Brain microvascular endothelial cell (primary cell): ENCODE measurements at regions not wholly inside any gene's neighbourhood (a gene's known extent, or its start where the extent isn't known, plus 50 kb on each side); places are given as distances from the start of the nearest gene placed in this dataset.
A peak's percentile ranks its signal among the peaks of the same experiment; 100 is the strongest.
"Not testable (repeated sequence)": the region's sequence is repeated elsewhere in the genome, so short reads cannot be mapped to it uniquely, and the experiment has no call there.

ENCODE experiments used
- DNase-seq: peaks from one replicate; pipeline ENCODE4 v3.0.0-alpha.2; 2020
- H3K27ac ChIP-seq: fragments of 250-450 bp; sonication (Bioruptor Pico); 2 replicates; pipeline ENCODE4 v1.5.1; 2020; ENCODE audit warnings: mild to moderate bottlenecking, moderate library complexity
- H3K27me3 ChIP-seq: fragments of 250-450 bp; sonication (Bioruptor Pico); replicated peaks from 2 replicates; pipeline ENCODE4 v1.5.1; 2020; ENCODE audit warnings: mild to moderate bottlenecking
- H3K36me3 ChIP-seq: fragments of 250-450 bp; sonication (Bioruptor Pico); replicated peaks from 2 replicates; pipeline ENCODE4 v1.5.1; 2020; ENCODE audit warnings: mild to moderate bottlenecking
- H3K4me3 ChIP-seq: 2 replicates; pipeline ENCODE4 v1.5.1; 2011; ENCODE audit warnings: low read depth, mild to moderate bottlenecking, control low read depth, low read length, moderate library complexity
- in situ Hi-C: cut with HindIII; loops from 2 replicates; pipeline ENCODE4 v1.10.0; 2017; ENCODE audit warnings: low sequenced_read_pairs, low pct_ligation_motif_present
- TF ChIP-seq, protein P1 (sequence below): IDR thresholded peaks from 2 replicates; pipeline ENCODE4 v1.5.1; 2011; ENCODE audit warnings: low read depth, mild to moderate bottlenecking, moderate library complexity, low read length, control low read depth, inconsistent platforms; ENCODE audit errors: missing control alignments

DNA sequence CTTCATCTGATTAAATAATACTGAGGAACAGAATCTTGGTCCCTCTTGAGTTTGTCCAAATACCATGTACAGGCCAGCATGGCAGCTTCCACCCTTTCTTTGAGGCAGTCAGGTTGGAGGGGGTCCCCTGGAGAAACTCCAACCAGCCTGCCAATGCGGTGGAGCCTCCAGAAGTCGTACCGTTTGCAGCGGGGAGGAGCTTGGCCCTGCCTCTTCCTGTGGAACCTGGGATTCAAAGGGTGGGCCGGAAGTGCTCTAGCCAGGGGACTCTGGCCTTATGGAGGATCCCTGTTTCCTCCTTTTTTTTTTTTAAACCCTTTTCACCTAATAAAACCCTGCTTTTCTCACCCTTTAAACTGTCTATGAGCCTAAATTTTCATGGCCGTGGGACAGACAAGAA is 216.3 kb upstream of the ZNF608 start:
- H3K27ac ChIP-seq, result no peak overlapping the region
- H3K27me3 ChIP-seq, result no peaks in the 10 kb centered on the region
- no peaks in the 10 kb centered on the region for H3K36me3 ChIP-seq
- no peak overlapping the region for H3K4me3 ChIP-seq
- no peak for DNase-seq
- in situ Hi-C loops, result no loop called here
- TF ChIP-seq, protein P1, sequence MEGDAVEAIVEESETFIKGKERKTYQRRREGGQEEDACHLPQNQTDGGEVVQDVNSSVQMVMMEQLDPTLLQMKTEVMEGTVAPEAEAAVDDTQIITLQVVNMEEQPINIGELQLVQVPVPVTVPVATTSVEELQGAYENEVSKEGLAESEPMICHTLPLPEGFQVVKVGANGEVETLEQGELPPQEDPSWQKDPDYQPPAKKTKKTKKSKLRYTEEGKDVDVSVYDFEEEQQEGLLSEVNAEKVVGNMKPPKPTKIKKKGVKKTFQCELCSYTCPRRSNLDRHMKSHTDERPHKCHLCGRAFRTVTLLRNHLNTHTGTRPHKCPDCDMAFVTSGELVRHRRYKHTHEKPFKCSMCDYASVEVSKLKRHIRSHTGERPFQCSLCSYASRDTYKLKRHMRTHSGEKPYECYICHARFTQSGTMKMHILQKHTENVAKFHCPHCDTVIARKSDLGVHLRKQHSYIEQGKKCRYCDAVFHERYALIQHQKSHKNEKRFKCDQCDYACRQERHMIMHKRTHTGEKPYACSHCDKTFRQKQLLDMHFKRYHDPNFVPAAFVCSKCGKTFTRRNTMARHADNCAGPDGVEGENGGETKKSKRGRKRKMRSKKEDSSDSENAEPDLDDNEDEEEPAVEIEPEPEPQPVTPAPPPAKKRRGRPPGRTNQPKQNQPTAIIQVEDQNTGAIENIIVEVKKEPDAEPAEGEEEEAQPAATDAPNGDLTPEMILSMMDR, result no peak

DNA sequence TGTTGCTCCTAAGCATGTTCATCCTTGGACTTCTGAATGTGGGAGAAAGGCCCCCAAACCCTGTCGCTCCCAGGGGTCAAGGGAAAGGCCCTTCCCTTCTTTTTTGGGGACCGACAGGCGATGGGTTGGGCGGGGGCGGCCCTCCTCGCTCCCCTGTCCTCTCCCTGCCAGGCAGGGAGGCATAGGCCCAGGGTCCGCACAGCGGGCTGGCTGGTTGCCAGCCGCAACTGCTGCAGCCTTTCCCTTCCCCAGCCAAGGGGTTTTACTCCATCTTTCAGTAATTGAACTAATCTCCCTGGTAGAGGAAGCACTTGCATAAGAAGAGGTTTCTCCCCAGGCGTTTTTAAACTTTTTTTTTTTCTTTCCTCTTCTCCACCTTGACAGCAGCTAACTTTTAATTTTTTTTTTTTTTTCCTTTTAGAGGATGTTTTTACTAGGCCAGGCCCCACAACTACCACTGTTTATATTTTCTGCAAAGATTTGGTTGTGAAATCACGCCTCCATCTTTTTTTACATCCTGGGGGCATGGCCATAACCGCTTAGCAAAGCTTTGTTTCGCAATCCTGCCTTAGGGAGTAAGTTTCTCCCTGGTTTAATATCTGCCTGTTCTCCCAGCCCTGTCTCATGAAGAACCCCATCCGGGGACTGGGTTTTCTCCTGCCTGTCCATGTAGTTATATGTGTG is 216.9 kb upstream of the ZNF608 start:
- TF ChIP-seq, protein P1, result no peak
- H3K27ac ChIP-seq, result no peak overlapping the region
- DNase-seq, result peak; percentile 28
- H3K36me3 ChIP-seq, result no peaks in the 10 kb centered on the region
- H3K4me3 ChIP-seq, result no peak overlapping the region
- no peaks in the 10 kb centered on the region for H3K27me3 ChIP-seq
- in situ Hi-C loops, result no loop called here

DNA sequence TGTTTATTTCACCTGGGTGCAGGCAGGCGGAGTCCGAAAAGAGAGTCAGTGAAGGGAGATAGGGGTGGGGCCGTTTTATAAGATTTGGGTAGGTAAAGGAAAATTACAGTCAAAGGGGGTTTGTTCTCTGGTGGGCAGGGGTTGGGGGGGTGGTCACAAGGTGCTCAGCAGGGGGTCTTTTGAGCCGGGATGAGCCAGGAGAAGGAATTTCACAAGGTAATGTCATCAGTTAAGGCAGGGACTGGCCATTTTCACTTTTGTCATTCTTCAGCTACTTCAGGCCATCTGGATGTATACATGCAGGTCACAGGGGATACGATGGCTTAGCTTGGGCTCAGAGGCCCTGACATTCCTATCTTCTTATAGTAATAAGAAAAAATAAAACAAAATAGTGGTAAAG is 220.3 kb upstream of the ZNF608 start:
- H3K27ac ChIP-seq, in situ Hi-C loops, H3K36me3 ChIP-seq, H3K27me3 ChIP-seq, DNase-seq, H3K4me3 ChIP-seq: not testable (repeated sequence)

DNA sequence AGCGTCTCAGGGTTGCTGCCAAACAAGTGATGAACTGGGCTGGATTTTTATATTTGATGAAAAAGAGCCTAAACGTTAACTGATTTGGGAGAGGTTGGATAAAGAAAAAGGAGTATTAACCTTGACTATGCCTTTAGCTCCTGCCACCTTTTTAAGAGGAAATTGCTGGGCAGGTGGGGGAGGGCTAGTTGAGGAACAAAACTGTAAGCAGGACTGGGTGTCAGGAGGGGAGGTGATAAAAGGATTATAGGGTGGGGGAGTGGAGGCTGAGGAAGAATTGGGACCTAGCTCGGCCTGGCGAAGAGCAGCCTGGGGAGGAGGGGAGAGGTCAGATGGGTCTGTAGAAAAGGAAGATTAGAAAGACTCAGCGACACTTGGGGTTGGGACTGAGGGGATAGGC is 223.9 kb upstream of the ZNF608 start:
- H3K4me3 ChIP-seq, H3K27me3 ChIP-seq, H3K27ac ChIP-seq, H3K36me3 ChIP-seq, DNase-seq, in situ Hi-C loops: not testable (repeated sequence)

DNA sequence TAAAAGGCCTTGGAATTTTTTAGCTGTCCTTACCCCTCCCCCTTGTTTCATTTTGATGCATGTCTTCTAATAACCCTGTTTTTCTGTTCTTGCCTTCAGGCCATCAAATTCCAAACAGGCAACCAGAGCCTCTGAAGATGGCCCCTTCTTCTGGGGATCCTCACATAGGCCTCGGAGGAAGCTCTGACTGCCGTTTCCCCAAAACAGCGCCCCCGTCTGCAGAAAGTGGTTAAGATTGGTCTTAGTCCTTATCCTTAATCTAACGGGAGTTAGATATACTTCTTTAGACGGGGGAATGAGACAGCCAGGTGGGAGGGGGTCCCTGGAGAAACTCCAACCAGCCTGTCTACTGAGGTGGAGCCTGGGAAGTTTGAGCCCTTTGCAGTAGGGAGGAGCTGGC is 226.3 kb upstream of the ZNF608 start:
- no peak for DNase-seq
- no peak overlapping the region for H3K27ac ChIP-seq
- H3K36me3 ChIP-seq, result no peaks in the 10 kb centered on the region
- TF ChIP-seq, protein P1, result peak; percentile 8
- in situ Hi-C loops, result no loop called here
- H3K27me3 ChIP-seq, result no peaks in the 10 kb centered on the region
- H3K4me3 ChIP-seq, result no peak overlapping the region

DNA sequence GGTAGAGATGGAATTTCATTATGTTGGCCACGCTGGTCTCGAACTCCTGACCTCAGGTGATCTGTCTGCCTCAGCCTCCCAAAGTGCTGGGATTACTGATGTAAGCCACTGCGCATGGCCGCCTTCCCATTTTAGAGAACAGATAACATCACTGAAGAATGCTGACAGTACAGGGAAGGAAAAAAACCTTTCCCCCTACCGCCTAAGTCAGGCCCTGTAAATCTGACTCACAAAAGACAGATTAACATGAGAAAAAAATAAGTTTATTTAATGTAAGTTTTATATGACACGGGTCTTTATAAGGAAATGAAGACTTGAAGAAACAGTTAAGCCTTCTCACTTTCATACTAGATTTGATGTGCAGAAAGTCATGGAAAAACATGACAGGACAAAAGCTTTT is 227.2 kb upstream of the ZNF608 start:
- no peak for DNase-seq
- TF ChIP-seq, protein P1, result no peak
- no peaks in the 10 kb centered on the region for H3K36me3 ChIP-seq
- no peak overlapping the region for H3K27ac ChIP-seq
- in situ Hi-C loops, result no loop called here
- H3K4me3 ChIP-seq, result no peak overlapping the region
- no peaks in the 10 kb centered on the region for H3K27me3 ChIP-seq

DNA sequence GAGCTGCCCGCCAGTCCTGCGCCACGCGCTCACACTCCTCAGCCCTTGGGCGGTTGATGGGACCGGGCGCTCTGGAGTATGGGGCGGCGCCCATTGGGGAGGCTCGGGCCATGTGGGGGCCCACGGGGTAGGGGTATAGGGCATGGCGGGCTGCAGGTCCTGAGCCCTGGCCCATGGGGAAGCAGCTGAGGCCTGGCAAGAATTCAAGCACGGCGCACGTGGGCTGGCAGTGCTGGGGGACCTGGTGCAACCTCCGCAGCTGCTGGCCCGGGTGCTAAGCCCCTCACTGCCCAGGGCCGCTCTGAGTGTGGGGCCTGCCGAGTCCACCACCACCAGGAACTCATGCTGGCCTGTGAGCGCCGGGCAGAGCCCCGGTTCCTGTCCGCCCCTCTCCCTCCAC is 229.6 kb upstream of the ZNF608 start:
- H3K27me3 ChIP-seq, result no peaks in the 10 kb centered on the region
- H3K27ac ChIP-seq, result no peak overlapping the region
- H3K4me3 ChIP-seq, result no peak overlapping the region
- TF ChIP-seq, protein P1, result no peak
- no peaks in the 10 kb centered on the region for H3K36me3 ChIP-seq
- in situ Hi-C loops, result no loop called here
- DNase-seq, result no peak
